RPMI8226 (cell line): ENCODE measurements at regions not wholly inside any gene's neighbourhood (a gene's known extent, or its start where the extent isn't known, plus 50 kb on each side); places are given as distances from the start of the nearest gene placed in this dataset.
"Not testable (repeated sequence)": the region's sequence is repeated elsewhere in the genome, so short reads cannot be mapped to it uniquely, and the experiment has no call there.

Experiments used
- DNase-seq: peaks from one replicate; pipeline ENCODE4 v3.0.0-alpha.2; 2015

DNA sequence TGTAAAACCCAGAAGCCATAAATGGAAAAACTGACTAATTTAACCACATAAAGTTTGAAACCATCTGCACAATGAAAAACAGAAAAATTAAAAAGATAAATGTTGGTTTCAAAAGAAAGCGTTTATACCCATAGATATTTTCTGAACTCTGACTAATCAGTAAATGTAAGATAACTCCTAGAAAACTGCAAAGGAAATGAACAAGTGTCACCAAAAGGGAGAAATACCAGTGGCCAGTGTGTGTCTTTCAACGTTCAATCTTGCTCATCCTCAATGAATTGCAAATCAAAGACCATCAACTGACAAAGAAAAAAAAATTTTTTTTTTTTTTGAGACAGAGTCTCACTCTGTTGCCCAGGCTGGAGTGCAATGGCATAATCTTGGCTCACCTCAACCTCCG, 180.1 kb downstream of the SYK start:
- DNase-seq, result no peak

DNA sequence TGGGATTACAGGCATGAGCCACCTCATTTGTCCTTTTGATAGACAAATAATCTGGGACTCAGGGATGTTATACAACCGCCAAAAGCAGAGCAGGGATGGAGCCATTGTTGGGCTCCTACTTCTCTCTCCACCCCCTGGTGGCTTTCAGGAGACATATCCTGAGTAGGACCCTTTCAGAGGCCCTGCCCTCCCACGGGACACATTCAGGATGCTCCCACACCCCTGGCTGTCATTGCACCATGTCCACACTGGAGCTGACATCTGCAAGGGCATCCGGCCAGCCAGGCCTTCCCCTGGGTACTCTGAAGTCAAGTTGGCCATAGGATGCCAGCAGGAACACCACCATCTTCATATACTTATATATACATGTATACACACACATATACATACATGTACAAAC, 181.8 kb downstream of the SYK start:
- DNase-seq, result no peak

DNA sequence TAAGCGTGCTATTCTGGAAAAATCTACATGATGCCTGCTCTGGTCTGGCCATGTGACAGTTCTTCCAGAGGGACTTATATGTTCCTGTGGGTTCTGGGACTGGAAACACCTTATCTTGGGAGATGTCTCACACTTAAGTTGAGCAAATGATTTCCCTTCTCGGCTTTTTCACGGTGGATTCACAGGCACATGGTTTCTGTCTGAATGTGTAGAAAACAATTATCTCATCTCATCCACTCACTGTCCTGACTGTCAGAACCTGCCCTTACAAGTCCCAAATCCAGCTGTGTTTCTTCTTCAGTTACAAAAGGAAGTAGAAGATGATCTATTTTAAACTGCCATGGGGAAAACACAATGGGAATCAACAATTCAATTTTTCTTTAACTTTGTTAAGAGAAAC, 184.0 kb downstream of the SYK start:
- DNase-seq, result no peak

DNA sequence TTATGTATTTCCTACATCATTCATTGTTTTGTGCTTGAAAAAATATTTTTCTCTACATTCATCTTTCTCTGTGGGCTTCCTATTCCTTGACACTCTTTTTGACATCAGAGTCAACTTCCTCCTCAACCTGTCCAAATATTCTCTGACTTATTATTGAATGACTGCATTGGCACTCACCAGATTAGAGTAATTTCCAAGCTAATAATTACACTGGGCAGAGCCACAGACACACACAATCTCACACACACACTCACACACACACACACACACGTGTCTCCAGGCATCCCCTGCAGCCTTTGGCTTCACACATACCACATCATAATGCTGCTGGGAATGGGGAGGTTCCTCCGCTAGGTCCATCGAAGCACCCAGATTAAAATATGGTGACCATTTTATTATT, 184.5 kb downstream of the SYK start:
- DNase-seq, result no peak

DNA sequence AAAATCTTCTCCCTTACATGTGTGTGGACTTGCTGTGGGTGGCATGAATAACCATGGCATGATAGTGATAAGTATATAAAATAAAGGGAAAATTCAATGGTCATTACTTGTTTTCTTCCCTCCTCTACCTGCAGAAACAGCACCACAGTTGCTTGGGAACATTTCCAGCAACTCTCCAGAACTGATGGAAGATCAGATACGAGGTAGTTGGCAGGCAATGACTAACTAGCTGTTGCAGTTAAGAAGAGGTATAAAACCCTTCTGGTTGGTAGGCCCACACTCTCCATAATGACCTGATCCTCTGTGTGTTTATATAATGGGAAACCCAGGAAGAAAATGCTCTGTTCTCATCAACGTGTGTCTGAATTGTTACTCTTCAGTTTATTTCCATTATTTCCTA, 185.9 kb downstream of the SYK start:
- no peak for DNase-seq

DNA sequence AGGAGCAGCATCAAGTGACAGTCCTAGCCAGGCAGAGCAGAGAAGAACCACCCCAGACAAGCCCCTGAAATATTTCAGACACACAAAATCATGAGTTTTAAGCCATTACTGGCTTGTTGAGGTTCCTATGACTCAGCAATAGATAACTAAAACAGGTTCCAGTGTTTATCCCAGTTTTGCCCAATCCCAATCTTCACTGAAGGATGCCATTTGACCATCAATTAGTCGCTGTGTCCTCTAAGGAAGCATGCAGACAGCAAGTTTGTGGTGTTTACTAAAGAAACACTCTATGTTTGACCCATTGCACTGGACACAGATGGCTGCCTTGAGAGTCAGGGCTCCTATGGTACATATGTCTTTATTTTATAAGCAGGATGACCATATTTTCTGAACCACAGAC, 186.7 kb downstream of the SYK start:
- no peak for DNase-seq

DNA sequence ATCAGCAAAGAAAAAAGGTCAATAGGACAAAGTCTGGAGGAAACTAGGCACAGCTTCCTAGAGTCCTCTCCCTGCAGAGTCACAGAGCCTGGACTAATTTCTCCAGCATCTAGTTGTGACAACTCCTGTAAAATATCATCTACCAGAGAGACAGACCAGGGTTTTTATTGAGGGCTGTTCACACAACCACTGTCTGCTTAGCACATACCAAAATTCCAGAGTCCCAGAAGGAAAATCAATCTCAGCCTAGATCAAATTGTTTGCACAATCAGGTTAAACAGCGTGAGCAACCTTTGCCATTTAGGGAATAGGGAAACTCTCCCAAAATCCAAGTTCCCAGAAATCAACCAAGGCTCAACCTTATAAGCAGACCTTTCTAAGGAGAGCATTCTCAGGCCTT, 190.3 kb downstream of the SYK start:
- no peak for DNase-seq

DNA sequence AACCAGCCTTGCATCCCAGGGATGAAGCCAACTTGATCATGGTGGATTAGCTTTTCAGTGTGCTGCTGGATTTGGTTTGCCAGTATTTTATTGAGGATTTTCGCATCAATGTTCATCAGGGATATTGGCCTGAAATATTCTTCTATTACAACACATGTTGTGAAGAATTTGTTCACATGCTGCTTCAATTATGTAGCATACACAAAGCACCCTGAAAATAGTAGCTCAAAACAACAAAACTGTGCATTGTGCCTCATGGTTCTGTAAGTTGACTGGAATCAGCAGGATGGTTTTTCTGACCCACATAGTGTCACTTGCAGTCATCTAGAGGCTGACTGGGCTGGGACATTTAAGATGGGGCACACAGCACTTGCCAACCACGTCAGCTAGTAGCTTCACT, 193.9 kb downstream of the SYK start:
- DNase-seq, result no peak

DNA sequence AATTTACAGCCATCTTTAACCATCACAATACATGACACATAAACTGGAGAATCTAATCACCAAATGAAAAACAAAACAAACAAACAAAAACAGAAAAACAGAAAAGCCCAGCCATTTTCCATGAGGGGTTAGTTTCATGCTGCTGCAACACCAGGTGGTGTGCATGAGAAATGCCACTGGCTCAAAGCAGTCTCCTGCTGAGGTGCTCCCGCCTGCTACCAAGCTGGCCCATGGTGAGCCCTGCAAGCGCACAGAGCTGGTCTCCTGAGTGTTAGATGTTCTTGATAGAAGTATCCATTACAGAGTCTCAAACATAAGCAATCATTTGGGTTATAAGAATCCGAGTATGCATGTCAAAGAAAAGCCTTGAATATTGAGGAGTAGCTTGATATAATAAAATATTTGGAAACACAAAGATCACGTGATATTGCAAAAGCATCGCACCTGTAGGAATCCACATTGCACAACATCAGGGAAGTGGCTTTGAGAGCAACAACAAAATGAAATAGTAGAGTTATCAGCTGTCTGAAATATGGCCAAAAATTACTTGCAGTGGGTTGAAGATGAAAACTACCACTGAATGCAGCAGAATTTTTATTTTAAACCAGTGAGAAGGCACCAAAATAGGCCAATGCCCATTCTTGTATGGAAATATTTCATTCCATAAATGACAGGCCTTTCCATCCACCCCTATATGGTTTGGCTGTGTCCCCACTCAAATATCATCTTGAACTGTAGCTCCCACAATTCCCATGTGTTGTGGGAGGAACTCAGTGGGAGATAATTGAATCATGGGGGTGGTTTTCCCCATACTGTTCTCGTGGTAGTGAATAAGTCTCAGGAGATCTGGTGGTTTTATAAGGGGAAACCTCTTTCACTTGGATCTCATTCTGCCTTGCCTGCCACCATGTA, 194.8 kb downstream of the SYK start:
- DNase-seq, result no peak

DNA sequence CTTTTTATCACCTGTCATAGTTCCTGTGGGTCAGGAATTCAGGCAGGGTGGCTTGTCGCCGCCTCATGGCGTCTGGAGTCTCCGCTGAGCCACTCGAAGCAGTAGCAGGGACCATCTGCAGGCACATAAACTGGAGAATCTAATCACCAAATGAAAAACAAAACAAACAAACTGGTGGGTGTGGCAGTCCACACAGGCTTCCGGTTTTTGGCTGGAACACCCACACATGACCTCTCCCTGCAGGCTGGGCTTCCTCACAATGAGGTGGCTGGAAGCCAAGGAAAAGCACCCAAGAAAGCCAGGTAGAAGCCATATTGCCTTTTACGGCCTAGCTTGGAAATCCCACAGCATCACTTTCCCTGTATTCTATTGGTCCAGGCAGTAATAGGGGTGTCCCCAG, 197.0 kb downstream of the SYK start:
- no peak for DNase-seq

DNA sequence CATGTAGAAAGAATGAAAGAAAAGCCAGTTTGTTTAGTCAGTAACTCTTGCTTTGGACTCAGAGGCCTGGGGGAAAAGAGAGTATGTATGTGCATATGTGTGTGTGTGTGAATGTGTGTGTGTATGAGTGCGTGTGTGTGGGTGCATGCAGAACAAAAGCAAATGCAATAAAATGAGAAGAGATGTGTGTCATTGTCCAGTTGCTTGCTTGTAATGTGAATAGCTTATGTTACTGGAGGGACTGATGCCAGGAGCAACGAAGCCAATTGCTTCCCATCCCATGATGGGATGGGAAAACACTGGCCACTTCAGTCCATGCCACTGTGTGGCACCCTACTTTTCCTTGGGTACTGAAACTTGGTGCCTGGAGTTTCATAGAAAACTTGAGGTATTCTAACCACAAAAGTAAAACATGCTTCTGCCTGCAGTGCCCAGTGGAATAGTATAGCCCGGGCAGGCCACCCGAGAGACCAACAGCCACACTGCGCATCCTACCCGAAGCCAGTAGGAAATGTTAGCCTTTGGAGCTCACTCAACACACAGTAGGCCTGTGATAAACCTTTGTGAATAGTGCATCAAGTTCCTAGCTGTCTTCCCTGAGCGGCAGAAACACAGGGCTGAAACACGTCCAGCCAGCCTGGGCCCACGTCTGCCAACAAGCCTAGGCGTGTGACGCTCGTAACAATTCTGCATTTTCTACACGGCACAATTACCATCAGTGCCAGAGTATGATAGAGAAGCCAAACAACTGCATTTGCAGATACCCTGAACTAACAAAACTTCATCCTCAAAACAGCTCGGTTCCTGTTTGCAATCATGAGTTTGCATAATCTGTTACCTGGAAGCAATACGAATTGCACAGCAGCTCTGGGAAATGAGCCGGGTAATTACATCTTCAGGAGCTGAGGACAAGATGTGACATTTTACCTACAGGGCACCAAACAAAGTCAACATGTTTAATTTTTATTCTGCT, 198.1 kb downstream of the SYK start:
- DNase-seq, result no peak

DNA sequence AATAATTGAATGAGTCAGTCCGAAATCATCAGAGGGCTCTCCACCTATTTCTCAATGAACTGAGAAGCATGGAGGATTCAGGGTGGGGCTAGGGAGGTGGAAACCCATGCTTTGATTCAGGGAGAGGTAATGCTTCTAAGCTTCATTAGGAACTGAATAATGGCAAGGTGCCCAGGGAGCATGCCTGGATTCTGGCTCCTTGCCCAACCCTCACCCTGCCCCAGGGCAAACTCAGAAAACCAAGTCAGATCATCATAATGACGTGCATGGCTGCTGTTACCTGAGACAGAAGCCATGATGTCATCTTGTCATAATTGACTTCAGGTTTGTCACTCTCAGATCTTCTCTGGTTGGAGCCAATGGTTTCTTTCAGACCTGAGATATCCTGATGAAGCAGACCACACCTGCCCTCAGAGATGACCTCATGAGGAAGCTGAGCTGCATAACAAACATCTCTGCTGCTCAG, 199.6 kb downstream of the SYK start:
- peak; percentile 82 for DNase-seq

DNA sequence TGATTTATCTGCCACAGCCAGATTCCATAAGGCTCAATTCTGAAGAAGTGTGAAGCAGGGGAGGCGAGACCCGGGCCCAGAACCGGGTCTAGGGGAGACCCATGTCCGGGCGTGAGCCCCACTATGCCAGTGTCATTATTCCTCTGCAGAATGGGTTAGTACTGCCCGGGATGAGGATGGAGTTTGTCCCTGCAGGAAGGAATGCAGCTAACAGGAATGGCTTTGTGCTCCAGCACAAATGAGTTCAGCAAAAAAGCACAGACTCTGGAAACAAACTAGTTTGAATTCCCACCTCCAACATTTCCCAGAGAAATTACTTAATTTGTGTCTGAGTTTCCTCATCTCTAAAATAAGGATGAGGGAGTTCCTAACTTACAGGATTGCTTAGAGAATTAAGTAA, 202.9 kb downstream of the SYK start:
- no peak for DNase-seq

DNA sequence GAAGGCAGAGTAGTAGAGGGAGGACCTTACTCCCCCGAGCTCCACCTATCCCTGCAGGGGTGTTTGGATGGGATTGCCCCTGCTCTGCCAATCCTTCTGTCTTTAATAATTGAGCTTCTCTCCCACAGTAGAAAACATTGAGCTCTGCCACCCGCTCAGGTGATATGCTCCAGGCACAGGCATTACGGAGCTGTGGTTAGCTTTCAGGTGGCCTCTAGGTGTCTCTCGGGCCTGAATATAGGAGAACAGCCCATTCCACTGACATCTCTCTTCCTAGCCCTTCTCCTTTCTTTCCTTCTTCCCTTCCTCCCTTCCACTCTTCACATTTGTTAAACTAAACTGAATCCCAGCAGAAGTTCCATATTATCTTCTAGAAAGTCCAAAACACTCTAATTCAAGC, 203.4 kb downstream of the SYK start:
- no peak for DNase-seq

DNA sequence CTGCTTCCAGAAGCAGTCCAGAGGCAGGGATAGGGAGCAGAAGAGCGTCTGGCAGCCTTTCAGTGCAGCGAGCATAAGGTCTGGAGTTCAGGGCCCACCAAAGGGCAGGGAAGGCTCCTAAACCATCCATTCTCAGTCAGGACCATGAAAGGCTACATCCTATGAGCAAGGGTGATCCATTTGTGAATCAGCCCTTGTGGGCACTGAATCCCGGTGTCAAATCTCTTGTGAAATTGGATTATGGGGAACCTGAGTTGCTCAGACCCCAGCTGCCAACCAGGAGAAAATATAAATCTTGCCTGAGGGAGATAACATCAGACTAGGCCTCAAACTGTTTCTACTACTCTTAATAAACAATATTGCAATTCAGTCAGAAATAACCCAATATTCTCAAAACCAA, 204.4 kb downstream of the SYK start:
- no peak for DNase-seq

DNA sequence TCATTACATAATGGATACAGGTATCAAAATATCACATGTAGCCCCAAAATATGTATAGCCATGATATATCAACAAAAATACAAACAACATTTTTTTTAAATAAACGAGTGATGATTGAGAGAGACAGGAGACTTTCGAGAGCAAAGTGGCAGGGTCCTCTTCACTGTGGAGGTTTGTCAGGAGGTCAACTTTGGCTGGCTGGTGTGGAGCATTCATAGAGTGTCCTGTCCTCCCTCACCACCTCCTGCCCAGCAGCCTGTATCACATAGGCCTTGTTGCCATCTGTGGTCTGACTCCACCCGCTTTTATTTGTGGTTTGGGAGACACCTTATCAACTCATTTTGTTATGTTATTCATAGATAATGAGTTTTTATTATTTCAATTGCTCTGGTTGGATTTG, 206.9 kb downstream of the SYK start:
- DNase-seq, result no peak

DNA sequence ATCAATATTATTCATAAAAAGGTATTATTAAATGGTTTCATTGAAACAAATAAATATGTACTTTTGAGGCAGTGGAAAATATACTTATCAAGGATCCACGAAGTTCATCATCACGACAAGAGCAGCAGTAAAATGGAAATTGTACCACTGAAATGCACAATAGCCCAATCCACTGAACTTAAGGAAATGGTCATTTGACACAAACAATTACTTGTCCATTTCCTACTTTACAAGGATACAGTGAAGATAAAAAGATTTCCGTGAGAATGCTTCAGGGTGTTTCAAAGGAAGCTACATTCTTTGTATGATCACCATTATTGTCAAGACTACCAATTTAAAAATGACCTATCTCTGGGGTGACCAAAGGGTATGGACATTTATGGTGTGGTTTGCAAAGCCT, 210.3 kb downstream of the SYK start:
- DNase-seq, result no peak

DNA sequence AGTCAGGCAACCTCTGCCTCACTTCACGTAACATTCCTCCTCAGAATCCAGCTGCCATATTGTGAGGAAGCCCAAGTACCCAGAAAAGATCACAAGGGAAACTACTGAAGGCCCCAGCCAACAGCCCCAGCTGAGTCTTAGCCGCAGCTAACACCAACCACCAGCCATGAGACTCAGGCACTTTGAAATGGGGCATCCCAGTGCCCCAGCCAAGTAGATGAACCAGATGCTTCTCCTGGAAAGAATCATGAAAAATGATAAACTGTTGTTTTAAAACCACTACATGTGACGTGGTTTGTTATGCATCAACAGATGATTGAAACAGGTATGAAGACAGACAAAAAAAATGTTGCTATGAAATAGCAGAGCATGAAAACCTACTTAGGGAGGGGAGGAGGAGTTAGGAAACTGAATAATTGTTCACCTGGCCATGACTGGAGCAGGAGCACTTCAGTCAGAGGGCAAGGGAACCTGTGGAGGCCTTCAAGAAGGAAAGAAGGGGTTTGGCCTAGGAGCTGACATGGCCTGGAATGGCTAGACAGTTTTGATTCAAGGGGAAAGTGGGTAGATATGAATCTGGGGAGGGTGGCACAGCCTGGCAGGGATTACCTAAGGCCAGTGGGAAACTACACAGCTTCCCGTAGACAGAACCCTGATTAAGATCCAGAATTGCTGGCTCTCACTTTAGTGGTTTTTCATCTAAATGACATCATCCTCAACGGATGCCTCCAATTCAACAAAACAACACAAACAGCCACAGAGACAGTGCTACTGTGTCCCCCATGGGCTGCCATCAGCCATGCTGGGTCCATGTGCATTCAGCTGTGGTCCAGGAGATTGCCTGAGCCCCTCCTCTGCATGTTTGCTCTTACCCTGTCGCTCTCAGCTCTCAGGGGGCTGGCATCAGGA, 211.6 kb downstream of the SYK start:
- DNase-seq, result no peak

DNA sequence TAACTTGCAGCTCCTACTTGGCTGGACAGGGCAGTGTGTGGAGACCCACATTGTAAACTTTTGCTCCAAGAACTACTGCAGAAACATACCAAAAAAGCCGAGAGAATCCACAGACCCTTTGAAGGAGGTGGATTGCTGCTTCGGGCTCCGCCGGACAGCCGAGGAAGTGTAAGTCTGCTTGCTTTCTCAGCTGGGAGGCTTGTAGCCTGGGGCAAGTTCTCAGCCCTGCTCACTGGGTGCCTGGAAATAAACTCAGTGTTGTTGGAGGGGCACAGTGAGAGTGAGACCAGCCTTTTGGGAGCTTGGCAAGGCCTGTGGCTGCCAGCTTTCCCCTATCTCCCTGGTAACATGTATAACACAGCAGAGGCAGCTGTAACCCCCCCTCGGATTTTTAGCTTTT, 215.6 kb downstream of the SYK start:
- no peak for DNase-seq

DNA sequence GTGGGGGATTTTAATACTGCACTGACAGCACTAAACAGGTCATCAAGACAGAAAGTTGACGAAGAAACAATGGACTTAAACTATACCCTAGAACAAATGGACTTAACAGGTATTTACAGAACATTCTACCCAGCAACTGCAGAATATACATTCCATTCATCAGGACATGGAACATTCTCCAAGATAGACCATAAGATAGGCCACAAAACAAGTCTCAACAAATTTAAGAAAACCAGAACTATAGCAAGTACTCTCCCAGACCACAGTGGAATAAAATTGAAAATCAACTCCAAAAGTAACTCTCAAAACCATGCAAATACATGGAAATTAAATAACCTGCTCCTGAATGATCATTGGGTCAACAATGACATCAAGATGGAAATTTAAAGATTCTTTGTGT, 218.3 kb downstream of the SYK start:
- DNase-seq, result not testable (repeated sequence)

DNA sequence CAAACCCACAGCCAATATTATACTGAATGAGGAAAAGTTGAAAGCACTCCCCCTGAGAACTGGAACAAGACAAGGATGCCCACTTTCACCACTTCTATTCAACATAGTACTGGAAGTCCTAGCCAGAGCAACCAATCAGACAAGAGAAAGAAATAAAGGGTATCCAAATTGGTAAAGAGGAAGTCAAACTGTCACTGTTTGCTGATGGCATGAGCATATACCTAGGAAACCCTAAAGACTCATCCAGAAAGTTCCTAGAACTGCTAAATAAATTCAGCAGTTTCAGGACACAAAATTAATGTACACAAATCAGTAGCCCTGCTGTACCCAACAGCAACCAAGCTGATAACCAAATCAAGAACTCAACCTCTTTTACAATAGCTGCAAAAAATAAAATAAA, 220.0 kb downstream of the SYK start:
- not testable (repeated sequence) for DNase-seq

DNA sequence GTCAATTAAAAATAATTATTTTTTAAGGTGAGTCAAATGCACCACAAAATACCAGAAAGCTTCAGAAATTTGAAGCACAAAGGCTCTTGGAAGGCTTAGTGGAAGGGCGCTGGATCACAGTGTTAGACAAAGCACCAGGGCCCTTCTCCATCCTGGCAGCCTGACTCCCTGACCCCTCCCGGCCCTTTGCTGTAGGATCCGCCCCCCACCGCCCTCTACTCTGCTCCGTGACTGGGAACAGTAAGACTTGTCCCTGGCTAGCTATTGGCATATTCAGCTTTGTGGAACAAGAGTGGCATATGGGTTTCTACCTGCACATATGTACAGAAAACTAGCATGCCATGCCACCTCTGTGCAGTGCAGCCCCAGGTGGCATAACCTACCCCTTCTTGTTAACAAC, 222.1 kb downstream of the SYK start:
- DNase-seq, result no peak

DNA sequence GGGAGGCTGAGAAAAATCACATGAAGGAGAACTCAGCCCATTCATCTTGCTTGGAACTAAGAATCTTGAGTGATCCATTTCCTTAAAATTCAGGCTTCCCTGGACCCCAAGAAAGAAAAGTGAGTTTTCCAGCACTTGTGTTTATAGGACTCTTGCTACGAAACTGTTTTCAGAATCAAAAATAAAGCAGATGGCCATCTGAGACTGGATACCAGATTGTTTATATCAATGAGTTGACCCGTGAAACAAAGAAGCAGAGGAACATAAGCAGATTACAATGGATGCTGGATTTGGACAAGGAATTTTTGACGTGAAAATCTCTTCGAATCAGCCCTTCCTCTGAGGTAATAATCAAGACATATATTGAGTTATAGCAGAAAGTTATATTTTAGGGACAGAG, 223.2 kb downstream of the SYK start:
- DNase-seq, result no peak
